ENCODE measurements at regions not wholly inside any gene's neighbourhood (a gene's known extent, or its start where the extent isn't known, plus 50 kb on each side); places are given as distances from the start of the nearest gene placed in this dataset.
"Not testable (repeated sequence)": the region's sequence is repeated elsewhere in the genome, so short reads cannot be mapped to it uniquely, and the experiment has no call there.

- no peak for DNase-seq (ENCODE audit: low spot score)
Measured at GRCh38 chr12:25615119-25615518, 62.0 kb upstream of the LMNTD1 start.

- DNase-seq (ENCODE audit: low spot score), result no peak
Measured at GRCh38 chr12:25616286-25616685, 63.2 kb upstream of the LMNTD1 start.

DNA sequence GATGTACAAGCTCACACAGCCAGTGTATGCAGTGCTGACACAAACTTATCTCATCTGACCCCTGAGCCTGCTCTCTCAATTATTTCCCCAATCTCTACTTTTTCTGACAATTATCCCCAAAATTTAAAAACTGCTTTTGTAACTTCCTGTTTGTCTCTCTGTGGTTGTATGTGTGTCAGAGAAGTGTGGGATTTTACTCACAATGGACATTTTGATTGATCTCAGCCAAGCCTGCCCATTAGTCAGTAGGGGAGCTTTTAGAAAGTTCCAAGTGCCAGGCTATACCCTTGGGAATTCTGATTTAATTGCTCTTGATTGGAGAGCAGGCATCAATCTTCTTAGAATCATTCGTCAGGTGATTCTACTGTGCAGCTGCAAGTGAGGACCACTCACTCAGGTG lies 64.9 kb upstream of the LMNTD1 start:
- no peak for DNase-seq (ENCODE audit: low spot score)

DNA sequence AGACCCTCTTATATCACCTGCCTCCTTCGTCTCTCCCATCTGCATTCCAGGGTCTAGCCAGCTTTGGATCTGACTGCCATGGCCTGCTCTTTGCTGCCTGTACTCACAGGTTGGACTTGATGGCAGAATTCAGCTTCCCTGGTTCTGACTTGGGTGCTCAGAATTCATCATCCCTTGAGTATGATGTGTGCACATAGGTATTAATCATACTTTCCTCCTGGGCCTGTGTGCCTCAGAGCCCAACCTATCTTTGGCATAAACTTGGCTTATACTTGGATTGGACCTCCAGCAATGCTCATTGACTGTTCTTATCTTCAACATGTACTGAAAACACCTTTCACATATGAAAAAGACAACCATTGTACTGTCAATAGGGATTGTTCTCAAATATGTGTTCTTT lies 70.7 kb upstream of the LMNTD1 start:
- no peak for DNase-seq (ENCODE audit: low spot score)

DNA sequence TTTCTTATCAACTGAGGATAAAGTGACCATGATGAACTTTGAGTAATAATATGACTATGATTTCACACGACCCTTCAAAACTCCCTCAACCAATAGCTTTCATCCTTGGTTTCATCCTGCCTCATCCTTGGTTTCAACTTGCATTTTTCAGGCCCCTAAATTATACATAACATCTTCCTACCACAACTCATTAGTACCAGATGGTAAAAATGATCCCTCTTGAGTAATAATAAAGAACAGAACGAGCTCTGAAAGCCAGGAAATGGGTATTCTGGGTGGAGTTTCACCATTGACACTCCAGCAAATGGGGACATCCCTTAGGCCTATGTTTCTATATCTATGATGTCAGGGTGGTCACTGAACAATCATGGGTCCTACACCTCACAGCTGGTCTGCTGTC lies 72.1 kb upstream of the LMNTD1 start:
- DNase-seq (ENCODE audit: low spot score), result no peak

GRCh38 chr12:25629341-25629740 lies 76.3 kb upstream of the LMNTD1 start:
- no peak for DNase-seq (ENCODE audit: low spot score)

DNA sequence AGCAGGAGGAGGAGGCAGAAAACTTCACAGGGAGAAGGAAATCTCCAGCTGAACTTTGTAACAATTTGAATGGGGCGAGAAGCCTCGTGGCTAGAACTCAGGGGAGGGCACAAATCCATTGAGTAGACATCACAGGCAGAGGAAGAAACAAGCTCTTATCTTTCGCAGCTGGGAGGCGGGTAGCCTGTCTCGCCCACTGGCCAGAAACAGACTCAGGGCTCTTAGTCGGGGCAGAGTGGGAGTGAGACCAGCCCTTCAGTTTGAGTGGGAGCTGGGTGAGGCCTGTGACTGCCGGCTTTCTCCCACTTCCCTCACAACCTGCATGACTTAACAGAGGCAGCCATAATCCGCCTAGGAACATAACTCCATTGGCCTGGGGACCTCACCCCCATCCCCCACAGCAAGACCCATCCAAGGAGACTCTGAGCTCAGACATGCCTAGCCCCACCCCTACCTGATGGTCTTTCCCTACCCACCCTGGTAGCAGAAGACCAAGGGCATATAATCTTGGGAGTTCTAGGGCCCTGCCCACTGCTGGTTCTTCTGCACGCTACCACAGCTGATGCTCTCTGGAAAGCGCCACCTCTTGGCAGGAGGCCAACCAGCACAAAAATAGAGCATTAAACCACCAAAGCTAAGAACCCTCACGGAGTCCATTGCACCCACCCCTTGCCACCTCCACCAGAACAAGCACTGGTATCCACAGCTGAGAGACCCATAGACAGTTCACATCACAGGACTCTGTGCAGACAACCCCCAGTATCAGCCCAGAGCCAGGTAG lies 77.8 kb upstream of the LMNTD1 start:
- not testable (repeated sequence) for DNase-seq (ENCODE audit: low spot score)

DNA sequence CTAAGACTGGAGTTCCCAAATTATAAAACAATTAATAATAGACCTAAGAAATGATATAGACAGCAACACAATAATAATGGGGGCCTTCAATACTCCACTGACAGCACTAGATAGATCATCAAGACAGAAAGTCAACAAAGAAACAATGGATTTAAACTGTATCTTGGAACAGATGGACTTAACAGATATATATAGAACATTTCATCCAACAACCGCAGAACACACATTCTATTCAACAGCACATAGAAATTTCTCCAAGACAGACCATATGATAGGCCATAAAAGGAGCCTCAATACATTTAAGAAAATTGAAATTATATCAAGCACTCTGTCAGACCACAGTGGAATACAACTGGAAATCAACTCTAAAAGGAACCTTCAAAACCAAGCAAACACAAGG lies 80.1 kb upstream of the LMNTD1 start:
- DNase-seq (ENCODE audit: low spot score), result not testable (repeated sequence)

- DNase-seq (ENCODE audit: low spot score), result no peak
Measured at GRCh38 chr12:25637752-25638151, 84.7 kb upstream of the LMNTD1 start.

DNA sequence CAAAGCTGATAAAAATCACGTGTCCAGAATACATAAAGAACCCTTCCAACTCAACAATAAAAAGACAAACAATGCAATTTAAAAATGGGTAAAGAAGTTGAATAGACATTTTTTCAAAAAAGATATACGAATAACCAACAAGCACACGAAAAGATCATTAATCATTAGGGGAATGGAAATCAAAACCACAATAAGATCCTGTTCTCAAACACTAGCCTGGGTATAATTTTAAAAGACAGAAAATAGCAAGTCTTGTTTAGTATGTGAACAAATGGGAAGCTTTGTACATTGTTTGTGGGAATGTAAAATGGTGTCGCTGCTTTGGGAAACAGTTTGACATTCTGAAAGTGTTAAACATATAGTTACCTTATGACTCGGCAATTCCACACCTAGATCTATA lies 86.3 kb upstream of the LMNTD1 start:
- DNase-seq (ENCODE audit: low spot score), result no peak

DNA sequence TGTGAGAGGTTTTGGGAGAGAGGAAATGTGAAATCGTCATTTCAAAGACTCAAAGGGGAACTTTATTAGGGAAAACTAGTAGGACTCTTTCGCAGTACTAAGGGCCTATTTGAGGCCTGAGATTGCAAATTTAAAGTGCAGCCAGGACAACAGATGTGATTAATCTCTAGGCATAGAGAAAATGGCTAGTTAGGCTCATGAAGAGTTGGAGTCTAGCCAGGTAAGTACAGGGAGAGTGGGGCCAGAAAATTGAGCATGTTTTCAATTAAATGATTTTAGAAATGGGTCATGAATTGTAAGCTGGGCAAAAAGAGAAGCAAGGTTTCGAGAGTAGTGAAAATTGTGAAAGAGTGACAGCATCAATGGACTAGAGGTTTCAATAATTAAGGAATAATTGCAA lies 91.9 kb upstream of the LMNTD1 start:
- DNase-seq (ENCODE audit: low spot score), result no peak

- DNase-seq (ENCODE audit: low spot score), result no peak
Measured at GRCh38 chr12:25645427-25645826, 92.3 kb upstream of the LMNTD1 start.

DNA sequence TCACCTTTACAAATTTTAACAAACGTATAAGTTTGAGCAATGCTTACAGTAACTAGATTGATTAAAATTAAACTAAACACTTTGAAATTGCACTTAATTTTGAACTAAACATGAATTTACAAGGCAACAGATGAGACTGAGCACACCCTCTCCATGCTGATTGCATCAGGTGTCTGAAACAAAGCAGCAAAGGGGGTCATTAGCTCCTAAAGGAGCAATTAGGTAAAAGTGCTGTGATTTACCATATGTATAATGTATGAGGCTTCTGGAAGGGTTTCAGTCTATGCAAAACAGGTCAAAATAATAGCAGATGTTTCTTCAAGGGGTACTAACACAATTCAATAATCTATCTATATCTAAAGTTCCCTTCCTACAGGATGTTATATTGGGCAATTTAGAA lies 98.8 kb upstream of the LMNTD1 start:
- DNase-seq (ENCODE audit: low spot score), result no peak

DNA sequence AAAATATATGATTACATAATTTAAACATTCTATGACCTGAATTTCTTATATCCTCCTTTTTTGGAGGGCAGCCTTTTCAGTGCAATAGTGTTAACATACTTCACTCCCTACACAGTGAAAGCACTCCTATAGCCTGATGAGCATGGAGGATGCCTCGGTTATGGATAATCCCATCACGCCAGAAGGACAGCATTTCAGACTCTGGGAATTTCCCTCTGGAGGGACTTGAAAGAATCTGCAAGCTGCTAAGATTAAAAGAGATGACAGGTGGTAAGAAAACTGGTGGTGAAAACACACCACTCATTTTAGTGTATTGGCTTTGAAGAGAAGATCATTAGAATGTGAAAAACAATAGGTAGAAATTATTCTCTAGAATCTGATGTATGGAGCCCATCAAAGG lies 99.3 kb upstream of the LMNTD1 start:
- DNase-seq (ENCODE audit: low spot score), result no peak

- DNase-seq (ENCODE audit: low spot score), result no peak
Measured at GRCh38 chr12:25653487-25654175, 100.5 kb upstream of the LMNTD1 start.

DNA sequence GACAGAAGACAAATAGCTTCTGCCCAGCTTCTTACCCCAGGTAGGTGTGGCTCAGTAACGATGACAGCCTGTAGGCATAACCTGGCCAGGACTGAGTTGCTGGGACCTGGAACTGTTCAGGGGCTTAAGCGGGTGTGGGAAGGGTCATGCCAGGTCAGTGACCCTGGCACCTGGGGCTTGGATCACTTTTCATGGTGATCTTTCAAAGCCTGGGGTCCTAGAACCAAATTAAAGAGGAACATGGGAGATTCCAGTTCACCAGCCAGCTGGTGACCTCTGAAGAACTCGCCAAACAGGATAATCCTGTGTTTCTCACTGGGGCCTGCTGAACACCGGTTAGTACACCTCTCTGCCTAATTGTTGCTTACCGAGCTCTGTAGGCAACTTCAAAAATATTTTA lies 102.6 kb upstream of the LMNTD1 start:
- DNase-seq (ENCODE audit: low spot score), result no peak

- no peak for DNase-seq (ENCODE audit: low spot score)
Measured at GRCh38 chr12:25659621-25660020, 106.5 kb upstream of the LMNTD1 start.

- no peak for DNase-seq (ENCODE audit: low spot score)
Measured at GRCh38 chr12:25670076-25671055, 117.3 kb upstream of the LMNTD1 start.

DNA sequence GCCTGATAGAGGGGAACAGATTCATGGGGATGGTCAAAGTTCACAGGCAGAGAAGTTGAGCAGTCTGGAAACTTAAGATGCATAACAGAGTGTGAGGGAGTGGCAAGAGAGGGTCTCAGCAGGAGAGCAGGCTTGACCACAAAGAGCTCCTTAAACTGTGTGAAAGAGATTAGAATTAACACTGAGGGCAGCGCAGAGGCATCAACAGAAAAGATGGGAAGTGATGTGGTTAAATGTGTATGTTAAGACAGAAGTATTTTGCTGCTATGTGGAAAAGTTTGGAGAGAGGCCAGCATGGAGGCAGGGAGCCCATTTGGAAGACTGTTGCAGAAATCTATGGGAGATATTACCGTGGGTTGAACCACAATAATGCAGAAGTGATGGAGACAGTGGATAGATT lies 122.7 kb upstream of the LMNTD1 start:
- DNase-seq (ENCODE audit: low spot score), result no peak

GRCh38 chr12:25677232-25677937 lies 124.3 kb upstream of the LMNTD1 start:
- DNase-seq (ENCODE audit: low spot score), result no peak

DNA sequence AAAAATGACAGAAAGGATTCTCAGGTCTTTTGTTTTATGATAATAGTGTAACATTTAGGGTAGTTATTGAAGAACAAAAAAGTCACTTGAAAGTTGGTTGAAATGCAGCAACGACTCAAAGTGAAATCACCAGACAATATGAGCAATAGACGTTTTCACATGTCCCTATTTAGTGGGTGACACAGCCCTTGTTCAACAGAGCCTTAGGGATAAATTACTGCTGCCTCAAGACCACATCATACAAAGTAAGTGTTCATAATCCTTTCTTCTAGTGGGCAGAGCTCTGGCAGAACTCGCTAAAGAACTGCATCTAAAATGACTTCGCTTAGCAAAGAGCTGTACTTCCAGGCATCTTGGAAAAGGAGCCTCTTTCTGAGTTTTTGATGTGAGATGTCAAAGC lies 128.5 kb upstream of the LMNTD1 start:
- DNase-seq (ENCODE audit: low spot score), result no peak

DNA sequence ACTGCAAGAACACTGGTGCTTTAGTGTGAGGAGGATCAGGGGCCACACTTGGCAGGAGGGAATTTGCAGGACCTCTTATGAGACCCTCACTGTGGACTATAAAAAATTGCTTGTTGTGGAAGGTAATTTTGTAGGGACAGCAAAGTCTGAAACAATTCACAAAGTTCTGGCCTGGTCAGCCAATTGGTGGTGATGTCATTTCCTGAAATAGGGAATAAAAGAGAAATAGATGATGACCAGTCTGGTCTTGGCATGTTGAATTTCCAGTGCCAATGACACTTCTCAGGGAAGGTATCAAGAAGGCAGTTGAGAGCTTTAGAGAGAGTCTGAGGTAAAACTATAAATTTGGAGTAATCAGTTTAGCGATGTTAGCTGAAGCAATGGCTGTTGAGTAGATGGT lies 129.3 kb upstream of the LMNTD1 start:
- no peak for DNase-seq (ENCODE audit: low spot score)

All from HuH-7.5 (cell line).